Endothelial cell (in vitro differentiated cells): ENCODE measurements at regions not wholly inside any gene's neighbourhood (a gene's known extent, or its start where the extent isn't known, plus 50 kb on each side); places are given as distances from the start of the nearest gene placed in this dataset.

Source experiments
- DNase-seq: peaks from one replicate; pipeline ENCODE4 v3.0.0; 2021; ENCODE audit warnings: low spot score
- H3K27ac Mint-ChIP-seq: one replicate; pipeline ENCODE4 v1.8.0; 2021; ENCODE audit warnings: mixed read lengths, inconsistent platforms; ENCODE audit not compliant: unreplicated experiment
- H3K27me3 Mint-ChIP-seq: one replicate; pipeline ENCODE4 v1.8.0; 2021; ENCODE audit warnings: mild to moderate bottlenecking, moderate library complexity, mixed read lengths, inconsistent platforms; ENCODE audit not compliant: unreplicated experiment
- H3K36me3 Mint-ChIP-seq: one replicate; pipeline ENCODE4 v1.8.0; 2021; ENCODE audit warnings: mild to moderate bottlenecking, low read depth, mixed read lengths, inconsistent platforms; ENCODE audit not compliant: unreplicated experiment
- H3K4me1 Mint-ChIP-seq: one replicate; pipeline ENCODE4 v1.8.0; 2021; ENCODE audit warnings: mild to moderate bottlenecking, mixed read lengths, inconsistent platforms; ENCODE audit not compliant: unreplicated experiment
- H3K4me3 Mint-ChIP-seq: one replicate; pipeline ENCODE4 v1.8.0; 2021; ENCODE audit warnings: mild to moderate bottlenecking, mixed read lengths, inconsistent platforms; ENCODE audit not compliant: unreplicated experiment
- H3K9me3 Mint-ChIP-seq: one replicate; pipeline ENCODE4 v1.8.0; 2021; ENCODE audit warnings: mixed read lengths, inconsistent platforms; ENCODE audit not compliant: unreplicated experiment
- TF ChIP-seq, protein P1 (sequence below): fragments of 200-600 bp; sonication (generic); IDR thresholded peaks from one replicate; pipeline ENCODE4 v1.5.0; 2021; ENCODE audit warnings: antibody characterized with exemption; ENCODE audit not compliant: unreplicated experiment

DNA sequence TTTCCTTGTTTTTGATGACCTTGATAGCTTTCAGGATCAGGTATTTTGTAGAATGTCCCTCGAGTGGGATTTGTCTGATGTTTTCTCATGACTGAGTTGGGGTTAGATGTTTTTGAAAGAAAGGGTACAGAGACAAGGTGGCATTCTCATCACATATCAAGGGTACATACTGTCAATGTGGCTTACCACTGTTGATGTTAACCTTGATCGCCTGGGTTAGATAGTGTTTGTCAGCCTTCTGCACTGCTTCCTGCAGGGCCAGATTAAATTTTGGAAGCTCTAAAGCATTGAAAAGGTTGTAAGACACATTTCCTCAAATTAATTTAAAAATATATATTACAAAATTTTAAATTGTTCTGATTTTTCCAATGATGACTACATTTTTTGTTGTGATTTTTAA lies 287.4 kb upstream of the ACTBL2 start:
- no peak overlapping the region for H3K4me3 Mint-ChIP-seq
- DNase-seq, result no peak
- H3K4me1 Mint-ChIP-seq, result no peaks in the 10 kb centered on the region
- H3K27ac Mint-ChIP-seq, result no peak overlapping the region
- H3K36me3 Mint-ChIP-seq, result no peaks in the 10 kb centered on the region
- no peaks in the 10 kb centered on the region for H3K9me3 Mint-ChIP-seq
- H3K27me3 Mint-ChIP-seq, result no peaks in the 10 kb centered on the region
- TF ChIP-seq, protein P1, sequence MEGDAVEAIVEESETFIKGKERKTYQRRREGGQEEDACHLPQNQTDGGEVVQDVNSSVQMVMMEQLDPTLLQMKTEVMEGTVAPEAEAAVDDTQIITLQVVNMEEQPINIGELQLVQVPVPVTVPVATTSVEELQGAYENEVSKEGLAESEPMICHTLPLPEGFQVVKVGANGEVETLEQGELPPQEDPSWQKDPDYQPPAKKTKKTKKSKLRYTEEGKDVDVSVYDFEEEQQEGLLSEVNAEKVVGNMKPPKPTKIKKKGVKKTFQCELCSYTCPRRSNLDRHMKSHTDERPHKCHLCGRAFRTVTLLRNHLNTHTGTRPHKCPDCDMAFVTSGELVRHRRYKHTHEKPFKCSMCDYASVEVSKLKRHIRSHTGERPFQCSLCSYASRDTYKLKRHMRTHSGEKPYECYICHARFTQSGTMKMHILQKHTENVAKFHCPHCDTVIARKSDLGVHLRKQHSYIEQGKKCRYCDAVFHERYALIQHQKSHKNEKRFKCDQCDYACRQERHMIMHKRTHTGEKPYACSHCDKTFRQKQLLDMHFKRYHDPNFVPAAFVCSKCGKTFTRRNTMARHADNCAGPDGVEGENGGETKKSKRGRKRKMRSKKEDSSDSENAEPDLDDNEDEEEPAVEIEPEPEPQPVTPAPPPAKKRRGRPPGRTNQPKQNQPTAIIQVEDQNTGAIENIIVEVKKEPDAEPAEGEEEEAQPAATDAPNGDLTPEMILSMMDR, result no peak

DNA sequence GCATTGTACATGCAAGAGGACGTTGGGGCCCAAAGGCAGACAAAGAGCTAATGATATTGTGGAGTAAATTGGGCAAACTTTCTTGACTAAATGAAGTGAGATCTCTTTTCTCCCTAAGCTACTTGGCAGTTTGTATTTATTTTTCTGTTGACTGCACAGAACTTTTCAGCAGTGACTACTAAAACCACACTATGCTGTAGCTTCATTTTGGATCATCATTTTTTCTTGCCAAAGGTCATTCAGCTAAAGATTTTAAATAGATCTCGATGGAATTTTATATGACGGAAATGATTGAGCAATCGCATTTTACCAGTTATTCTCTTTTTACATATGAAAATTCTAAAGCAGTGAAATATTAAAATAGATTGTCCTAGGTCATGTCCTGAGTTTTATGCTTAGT lies 286.1 kb upstream of the ACTBL2 start:
- no peaks in the 10 kb centered on the region for H3K36me3 Mint-ChIP-seq
- H3K4me3 Mint-ChIP-seq, result no peak overlapping the region
- DNase-seq, result no peak
- H3K27me3 Mint-ChIP-seq, result peaks cover 2% of the 10 kb centered on the region
- H3K9me3 Mint-ChIP-seq, result no peaks in the 10 kb centered on the region
- no peaks in the 10 kb centered on the region for H3K4me1 Mint-ChIP-seq
- TF ChIP-seq, protein P1, result no peak
- no peak overlapping the region for H3K27ac Mint-ChIP-seq

DNA sequence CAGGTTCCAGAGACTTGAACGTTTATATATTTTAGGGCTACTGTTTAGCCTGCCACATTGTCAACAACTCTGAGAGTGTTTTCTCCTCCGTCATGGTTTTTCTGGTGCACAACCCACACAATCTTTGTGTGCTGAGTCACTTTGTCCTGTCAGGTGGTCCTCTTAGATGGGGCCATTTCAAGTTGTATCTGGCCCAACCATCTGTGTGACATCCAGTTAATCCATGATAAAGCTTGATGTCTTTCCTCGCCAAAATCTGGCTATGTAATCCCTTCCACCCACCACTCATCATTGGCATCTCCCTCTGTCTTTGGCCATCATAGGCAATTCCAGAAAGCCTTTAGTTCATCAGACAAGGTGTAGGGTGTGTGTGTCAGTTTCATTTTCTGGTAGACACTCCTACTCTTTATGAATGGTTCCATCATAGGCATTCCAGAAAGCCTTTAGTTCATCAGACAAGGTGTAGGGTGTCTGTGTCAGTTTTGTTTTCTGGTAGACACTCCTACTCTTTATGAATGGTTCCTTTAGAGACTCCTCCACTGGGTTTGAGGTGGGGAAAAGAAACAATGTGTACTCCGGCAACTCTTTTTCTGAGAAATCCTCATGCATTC lies 282.0 kb upstream of the ACTBL2 start:
- Mint-ChIP-seq H3K4me3 (no peak overlapping the region), H3K27me3 (peaks cover 2% of the 10 kb centered on the region)
- no peak for DNase-seq

DNA sequence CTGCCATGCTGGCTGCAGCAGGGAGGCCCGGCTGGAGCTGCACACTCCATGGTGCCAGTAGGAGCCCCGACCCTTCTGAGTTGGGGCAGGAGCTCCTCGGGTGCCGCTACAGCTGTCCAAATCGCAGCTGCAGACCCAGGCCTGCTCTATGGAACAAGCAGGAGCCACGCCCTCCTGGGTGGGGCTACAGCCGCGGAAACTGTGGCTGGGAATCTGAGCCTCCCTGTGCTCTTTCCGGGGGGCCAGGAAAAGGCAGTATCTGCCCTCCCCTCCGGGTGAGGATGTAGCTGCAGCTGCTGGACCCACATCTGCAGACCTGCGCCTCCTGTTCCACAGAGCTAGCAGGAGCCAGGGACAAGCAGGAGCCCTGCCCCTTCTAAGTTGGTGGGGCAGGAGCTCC lies 278.9 kb upstream of the ACTBL2 start:
- H3K27ac Mint-ChIP-seq, result no peak overlapping the region
- H3K9me3 Mint-ChIP-seq, result no peaks in the 10 kb centered on the region
- DNase-seq, result no peak
- H3K4me3 Mint-ChIP-seq, result no peak overlapping the region
- H3K36me3 Mint-ChIP-seq, result no peaks in the 10 kb centered on the region
- no peaks in the 10 kb centered on the region for H3K4me1 Mint-ChIP-seq
- TF ChIP-seq, protein P1, result no peak
- H3K27me3 Mint-ChIP-seq, result peaks cover 2% of the 10 kb centered on the region

More for the DNA sequence above, 282.0 kb upstream of the ACTBL2 start:
- TF ChIP-seq, protein P1, result no peak
- H3K27ac Mint-ChIP-seq, result no peak overlapping the region
- H3K36me3 Mint-ChIP-seq, result no peaks in the 10 kb centered on the region
- H3K4me1 Mint-ChIP-seq, result no peaks in the 10 kb centered on the region
- no peaks in the 10 kb centered on the region for H3K9me3 Mint-ChIP-seq

DNA sequence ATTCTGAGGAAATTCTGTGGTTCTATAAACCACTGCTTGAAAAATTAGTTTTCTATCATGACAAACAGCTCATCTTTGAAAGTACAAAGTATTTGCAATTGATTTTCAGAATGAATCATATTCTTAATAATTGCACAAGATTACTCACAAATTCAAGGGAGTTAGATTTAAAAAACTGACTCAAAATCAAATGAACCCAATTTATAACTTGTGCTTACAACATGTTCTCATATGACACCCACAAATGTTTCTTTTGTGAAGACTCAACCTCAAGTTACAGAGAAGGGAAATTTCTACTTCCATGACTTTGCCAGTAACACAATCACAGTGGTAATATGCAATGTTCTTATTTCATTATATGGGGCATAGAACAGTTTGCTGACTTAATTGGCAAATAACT lies 272.0 kb upstream of the ACTBL2 start:
- TF ChIP-seq, protein P1, result no peak
- Mint-ChIP-seq H3K9me3 (no peaks in the 10 kb centered on the region), H3K27ac (no peak overlapping the region), H3K4me3 (no peak overlapping the region), H3K4me1 (no peaks in the 10 kb centered on the region), H3K27me3 (no peaks in the 10 kb centered on the region), H3K36me3 (no peaks in the 10 kb centered on the region)
- no peak for DNase-seq
